BLaER1 treated with 17β-estradiol and CSF1 and Interleukin-3, amounts not matched to agents 10 nM and 100 nM (cell line): ENCODE measurements at regions not wholly inside any gene's neighbourhood (a gene's known extent, or its start where the extent isn't known, plus 50 kb on each side); places are given as distances from the start of the nearest gene placed in this dataset.

Experiments used
- H3K27ac ChIP-seq, 11 experiments: shearing (Covaris generic); formaldehyde crosslinking; 2 replicates each; pipeline ENCODE4 v1.8.1; 2022
- H3K27me3 ChIP-seq, 11 experiments: shearing (Covaris generic); formaldehyde crosslinking; 2 replicates each; pipeline ENCODE4 v1.8.1; 2022
- H3K36me3 ChIP-seq, 11 experiments: shearing (Covaris generic); formaldehyde crosslinking; 2 replicates each; pipeline ENCODE4 v1.8.1; 2022
- H3K4me1 ChIP-seq, 10 experiments: shearing (Covaris generic); formaldehyde crosslinking; 2 replicates each; pipeline ENCODE4 v1.8.1; 2022
- H3K4me2 ChIP-seq, 11 experiments: shearing (Covaris generic); formaldehyde crosslinking; 2 replicates each; pipeline ENCODE4 v1.8.1; 2022
- H3K4me3 ChIP-seq, 10 experiments: shearing (Covaris generic); formaldehyde crosslinking; 2 replicates each; pipeline ENCODE4 v1.8.1; 2022
- H3K9ac ChIP-seq, 11 experiments: shearing (Covaris generic); formaldehyde crosslinking; 2 replicates each; pipeline ENCODE4 v1.8.1; 2022
- H3K9me3 ChIP-seq, 11 experiments: shearing (Covaris generic); formaldehyde crosslinking; replicated peaks in 1 of 11; 2 replicates each; pipeline ENCODE4 v1.8.1; 2022
- H4K20me1 ChIP-seq, 11 experiments: shearing (Covaris generic); formaldehyde crosslinking; 2 replicates each; pipeline ENCODE4 v1.8.1; 2022
- Cebpa-rat ChIP-seq, 11 experiments: shearing (Covaris generic); IDR thresholded peaks; 2 replicates each; pipeline ENCODE4 v1.8.1; 2022

DNA sequence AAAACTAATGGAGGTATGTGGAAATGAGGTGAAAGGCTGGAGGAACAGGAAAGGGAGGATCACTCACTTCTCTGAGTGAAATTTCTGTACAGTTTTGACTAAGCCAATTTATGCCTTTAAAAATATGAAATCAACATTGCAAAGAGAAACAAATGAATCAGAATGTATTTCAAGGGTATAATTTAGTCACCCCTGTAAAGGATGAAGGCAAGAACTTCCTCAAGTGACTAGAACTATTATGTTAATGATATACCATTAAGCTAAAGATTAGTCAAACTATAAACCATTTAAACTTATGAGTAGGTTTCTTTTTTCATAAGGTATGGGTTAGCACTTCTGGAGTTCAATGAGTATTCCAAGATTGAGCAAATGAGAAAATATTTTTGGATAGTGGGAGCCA, 184.5 kb upstream of the CHORDC1 start:
- no peak for TF ChIP-seq Cebpa-rat (IDR thresholded peaks at IDR 0.05)
- Histone ChIP-seq H4K20me1 (no peaks in the 10 kb centered on the region), H3K9me3 (no peaks in the 10 kb centered on the region), H3K4me2 (no peak overlapping the region), H3K36me3 (no peaks in the 10 kb centered on the region), H3K9ac (no peak overlapping the region), H3K27ac (no peak overlapping the region), H3K4me3 (no peak overlapping the region), H3K4me1 (no peaks in the 10 kb centered on the region), H3K27me3 (no peaks in the 10 kb centered on the region)

DNA sequence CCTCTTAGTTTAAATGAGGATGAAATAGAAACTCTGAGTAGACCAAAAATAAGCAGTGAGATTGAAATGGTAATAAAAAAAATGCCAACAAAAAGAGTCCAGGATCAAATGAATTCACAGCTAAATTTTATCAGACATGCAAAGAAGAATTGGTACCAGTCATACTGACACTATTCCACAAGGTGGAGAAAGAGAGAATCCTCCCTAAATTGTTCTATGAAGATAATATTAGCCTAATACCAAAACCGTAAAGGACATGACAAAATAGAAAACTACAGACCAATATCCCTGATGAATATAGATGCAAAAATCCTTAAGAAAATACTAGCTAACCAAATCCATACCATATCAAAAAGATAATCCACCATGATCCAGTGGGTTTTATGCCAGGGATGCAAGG, 169.8 kb upstream of the CHORDC1 start:
- no peaks in the 10 kb centered on the region for H3K36me3 ChIP-seq
- no peaks in the 10 kb centered on the region for H3K4me1 ChIP-seq
- no peak overlapping the region for H3K9ac ChIP-seq
- TF ChIP-seq Cebpa-rat (IDR thresholded peaks at IDR 0.05) = no peak
- no peak overlapping the region for H3K4me2 ChIP-seq
- no peaks in the 10 kb centered on the region for H3K27me3 ChIP-seq
- no peaks in the 10 kb centered on the region for H3K9me3 ChIP-seq
- H4K20me1 ChIP-seq = no peaks in the 10 kb centered on the region
- no peak overlapping the region for H3K4me3 ChIP-seq
- no peak overlapping the region for H3K27ac ChIP-seq

DNA sequence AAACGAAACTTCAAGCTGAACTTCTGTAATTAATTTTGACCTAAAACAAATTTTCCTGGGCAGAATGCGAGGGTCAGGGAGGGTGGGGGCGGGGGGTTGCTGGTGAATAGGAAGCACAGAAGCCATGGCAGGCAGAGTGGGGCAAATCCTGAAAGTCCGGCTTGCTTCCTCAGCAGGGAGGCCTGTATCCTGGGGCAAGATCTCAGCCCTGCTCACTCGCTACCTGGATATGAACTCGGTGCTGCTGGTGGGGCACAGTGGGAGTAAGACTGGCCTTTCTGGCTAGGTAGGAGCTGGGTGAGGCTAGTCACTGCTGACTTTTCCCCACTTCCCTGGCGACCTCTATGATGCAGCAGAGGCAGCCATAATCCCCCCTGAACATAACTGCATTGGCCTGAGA, 168.9 kb upstream of the CHORDC1 start:
- no peaks in the 10 kb centered on the region for H4K20me1 ChIP-seq
- no peak for TF ChIP-seq Cebpa-rat (IDR thresholded peaks at IDR 0.05)
- H3K9ac ChIP-seq = no peak overlapping the region
- no peak overlapping the region for H3K27ac ChIP-seq
- no peaks in the 10 kb centered on the region for H3K9me3 ChIP-seq
- no peaks in the 10 kb centered on the region for H3K36me3 ChIP-seq
- H3K27me3 ChIP-seq = no peaks in the 10 kb centered on the region
- no peak overlapping the region for H3K4me3 ChIP-seq
- no peak overlapping the region for H3K4me2 ChIP-seq
- no peaks in the 10 kb centered on the region for H3K4me1 ChIP-seq

DNA sequence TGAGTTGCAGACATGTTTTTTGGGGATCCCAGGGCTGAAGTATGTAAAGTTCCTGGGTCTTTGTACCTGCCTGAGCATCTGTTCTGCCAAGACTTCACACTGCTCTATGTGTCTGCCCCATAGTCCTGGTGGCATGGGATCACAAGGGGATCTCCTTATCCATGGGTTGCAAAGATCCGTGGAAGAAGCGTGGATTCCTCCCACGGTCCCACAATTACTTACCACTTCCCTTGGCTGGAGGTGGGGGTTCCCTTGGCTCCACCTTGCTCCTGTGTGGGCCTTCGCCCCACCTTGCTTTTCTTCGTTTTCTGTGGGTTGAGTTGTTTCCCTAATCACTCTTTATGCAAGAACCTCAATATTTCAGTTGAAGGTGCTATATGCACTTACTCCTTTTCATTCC, 157.4 kb upstream of the CHORDC1 start:
- H4K20me1 ChIP-seq = no peaks in the 10 kb centered on the region
- no peak overlapping the region for H3K27ac ChIP-seq
- 0 out of 22 replicates have a peak, but pooled peaks cover 0 to 5% (median 0%) of the 10 kb centered on the region in 11 experiments for H3K9me3 ChIP-seq
- H3K4me3 ChIP-seq = no peak overlapping the region
- H3K36me3 ChIP-seq = no peaks in the 10 kb centered on the region
- no peak overlapping the region for H3K9ac ChIP-seq
- no peaks in the 10 kb centered on the region for H3K4me1 ChIP-seq
- H3K4me2 ChIP-seq = no peak overlapping the region
- H3K27me3 ChIP-seq = no peaks in the 10 kb centered on the region
- TF ChIP-seq Cebpa-rat (IDR thresholded peaks at IDR 0.05) = no peak

DNA sequence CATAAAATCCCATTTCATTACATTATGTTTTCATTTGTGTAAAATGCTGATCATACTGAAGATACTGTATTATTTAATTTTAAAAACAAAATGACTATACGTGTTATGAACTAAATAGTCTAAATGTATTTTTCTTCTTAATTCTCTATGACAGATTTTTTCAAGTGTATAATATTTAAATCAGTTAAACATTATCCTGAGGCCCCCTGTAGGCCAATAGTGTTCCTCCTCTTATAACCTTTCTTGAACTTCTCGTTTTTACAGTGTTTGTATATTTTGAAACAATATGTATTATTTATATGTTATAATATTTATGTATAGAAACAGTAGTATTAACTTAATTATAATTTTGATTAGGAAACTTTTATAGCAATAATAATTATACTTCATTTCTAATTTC, 151.1 kb upstream of the CHORDC1 start:
- Histone ChIP-seq H3K9me3 (no peaks in the 10 kb centered on the region), H3K9ac (no peak overlapping the region), H3K4me2 (no peak overlapping the region), H3K27me3 (no peaks in the 10 kb centered on the region), H3K27ac (no peak overlapping the region), H3K4me1 (no peaks in the 10 kb centered on the region), H4K20me1 (no peaks in the 10 kb centered on the region), H3K36me3 (no peaks in the 10 kb centered on the region), H3K4me3 (no peak overlapping the region)
- TF ChIP-seq Cebpa-rat (IDR thresholded peaks at IDR 0.05) = no peak

DNA sequence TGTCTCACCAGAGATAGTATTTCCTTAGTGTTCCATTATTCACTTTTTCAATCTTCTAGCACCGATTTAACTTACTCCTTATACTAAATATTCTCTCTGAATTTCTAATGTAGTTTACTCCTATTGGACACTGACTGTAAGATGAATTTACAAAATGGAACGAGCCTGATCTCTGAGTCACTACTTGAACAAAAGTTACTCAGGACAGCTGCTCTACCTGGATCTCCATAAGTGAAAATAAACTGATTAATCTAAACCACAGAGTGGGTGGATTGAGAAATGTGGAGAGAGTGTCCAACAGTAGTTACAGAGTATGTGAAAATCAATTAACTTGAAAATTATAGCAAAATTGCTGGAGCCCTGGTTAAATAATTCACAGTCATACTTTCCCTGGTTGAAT, 141.7 kb upstream of the CHORDC1 start:
- no peak for TF ChIP-seq Cebpa-rat (IDR thresholded peaks at IDR 0.05)
- Histone ChIP-seq H3K9ac (no peak overlapping the region), H3K36me3 (no peaks in the 10 kb centered on the region), H3K9me3 (no peaks in the 10 kb centered on the region), H3K4me1 (no peaks in the 10 kb centered on the region), H3K27me3 (no peaks in the 10 kb centered on the region), H3K27ac (no peak overlapping the region), H3K4me3 (no peak overlapping the region), H4K20me1 (no peaks in the 10 kb centered on the region), H3K4me2 (no peak overlapping the region)

DNA sequence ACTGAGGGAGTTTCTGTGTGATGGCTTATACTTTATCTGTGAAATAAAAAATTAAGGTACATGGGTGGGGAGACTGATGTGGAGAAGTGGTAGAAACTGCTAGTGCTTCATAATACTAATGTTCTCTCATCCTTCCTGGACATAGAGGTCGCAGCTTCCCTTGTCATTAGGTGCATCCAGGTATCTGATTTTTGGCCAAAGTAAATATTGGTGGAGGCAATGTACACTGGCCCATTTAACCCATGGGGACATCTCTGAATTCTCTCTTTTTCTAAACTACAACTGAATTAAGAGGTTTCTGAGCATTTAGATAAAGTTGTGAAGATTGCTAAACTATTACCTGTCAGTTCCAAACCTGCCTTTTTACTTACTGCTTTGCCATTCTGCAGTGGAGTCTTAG, 140.9 kb upstream of the CHORDC1 start:
- Histone ChIP-seq H3K4me1 (no peaks in the 10 kb centered on the region), H3K9me3 (no peaks in the 10 kb centered on the region), H3K4me2 (no peak overlapping the region), H3K4me3 (no peak overlapping the region), H3K27me3 (no peaks in the 10 kb centered on the region), H3K9ac (no peak overlapping the region), H3K27ac (no peak overlapping the region), H3K36me3 (no peaks in the 10 kb centered on the region), H4K20me1 (no peaks in the 10 kb centered on the region)
- TF ChIP-seq Cebpa-rat (IDR thresholded peaks at IDR 0.05) = no peak

DNA sequence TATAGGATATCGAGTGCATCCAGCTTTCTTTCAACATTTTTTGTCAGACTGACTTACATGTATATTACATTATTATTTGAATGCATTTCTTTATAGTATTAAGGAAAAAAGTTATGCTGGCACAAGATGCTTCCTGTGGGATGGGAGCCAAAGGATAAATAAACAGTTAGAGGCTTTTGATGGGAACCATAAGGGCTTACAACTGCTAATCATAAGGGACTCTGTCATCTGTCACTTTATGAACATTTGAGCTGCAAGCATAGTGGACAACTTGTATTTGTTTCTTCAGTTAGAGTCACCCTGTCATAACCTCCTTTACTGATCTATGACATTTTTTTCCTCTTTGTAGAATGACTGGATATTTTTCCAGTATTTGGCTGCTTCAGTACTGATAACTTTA, 132.4 kb upstream of the CHORDC1 start:
- Histone ChIP-seq H3K27ac (no peak overlapping the region), H3K4me2 (no peak overlapping the region), H3K36me3 (no peaks in the 10 kb centered on the region), H3K4me1 (peaks cover 0 to under 1% (median 0%) of the 10 kb centered on the region in 10 experiments; a peak in 1 of 20 replicates), H3K27me3 (no peaks in the 10 kb centered on the region), H3K4me3 (no peak overlapping the region), H4K20me1 (no peaks in the 10 kb centered on the region), H3K9ac (no peak overlapping the region), H3K9me3 (no peaks in the 10 kb centered on the region)
- TF ChIP-seq Cebpa-rat (IDR thresholded peaks at IDR 0.05) = no peak

DNA sequence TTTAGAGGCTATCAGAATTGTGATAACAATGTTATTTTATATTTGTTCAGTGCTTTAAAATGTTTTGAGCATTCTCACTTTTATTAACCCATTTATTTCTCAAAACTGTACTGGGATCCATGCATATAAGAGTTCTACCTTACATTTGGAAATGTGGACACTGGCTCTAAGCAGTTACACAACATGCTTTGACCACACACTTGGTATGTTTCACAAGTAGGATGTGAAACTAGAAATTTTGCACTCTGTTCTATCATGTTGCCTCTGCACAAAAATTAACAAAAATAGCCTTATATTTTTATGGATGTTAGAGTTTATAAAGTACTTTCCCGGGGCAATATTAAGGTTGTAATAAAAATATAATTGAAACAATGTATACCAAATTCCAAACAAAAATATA, 126.9 kb upstream of the CHORDC1 start:
- Histone ChIP-seq H3K4me2 (peak overlapping the region in 2 of 11 experiments; percentile 19 to 38; a peak in 2 of 22 replicates), H3K4me1 (peaks cover 0 to 20% (median under 1%) of the 10 kb centered on the region in 10 experiments; a peak in 9 of 20 replicates), H3K4me3 (no peak overlapping the region), H3K27me3 (no peaks in the 10 kb centered on the region), H3K27ac (peak overlapping the region in 1 of 11 experiments; percentile 17; a peak in 2 of 22 replicates), H3K9ac (no peak overlapping the region), H4K20me1 (no peaks in the 10 kb centered on the region), H3K36me3 (no peaks in the 10 kb centered on the region), H3K9me3 (no peaks in the 10 kb centered on the region)
- TF ChIP-seq Cebpa-rat (IDR thresholded peaks at IDR 0.05) = 0 out of 22 replicates have a peak, but pooled peaks of 1 of the 11 experiments have one; percentile 19

DNA sequence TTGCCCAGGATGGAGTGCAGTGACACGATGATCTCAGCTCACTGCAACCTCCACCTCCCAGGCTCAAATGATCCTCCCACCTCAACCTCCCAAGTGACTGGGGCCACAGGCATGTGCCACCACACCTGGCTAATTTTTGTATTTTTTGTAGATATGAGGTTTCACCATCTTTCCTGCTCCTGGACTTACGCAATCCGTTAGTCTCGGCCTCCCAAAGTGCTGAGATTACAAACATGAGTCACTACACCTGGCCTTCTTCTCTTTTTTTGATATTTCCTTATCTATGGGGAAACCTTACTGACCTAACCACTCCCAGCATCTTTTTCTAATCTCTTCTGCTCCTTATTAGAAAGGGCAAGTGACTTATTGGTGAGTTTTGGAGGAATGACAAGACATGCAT, 121.7 kb upstream of the CHORDC1 start:
- TF ChIP-seq Cebpa-rat (IDR thresholded peaks at IDR 0.05) = peak in 7 of 11 experiments; percentile 17 to 60 (median 50); a peak in 9 of 22 replicates
- Histone ChIP-seq H3K27me3 (no peaks in the 10 kb centered on the region), H3K4me3 (no peak overlapping the region)

More for the DNA sequence above, 121.7 kb upstream of the CHORDC1 start:
- H4K20me1 ChIP-seq = no peaks in the 10 kb centered on the region
- H3K9me3 ChIP-seq = no peaks in the 10 kb centered on the region
- no peak overlapping the region for H3K27ac ChIP-seq
- peak overlapping the region in 4 of 11 experiments; percentile 21 to 62 (median 42); a peak in 7 of 22 replicates for H3K4me2 ChIP-seq
- H3K4me1 ChIP-seq = peaks cover 0 to 34% (median 6%) of the 10 kb centered on the region in 10 experiments; a peak in 9 of 20 replicates
- H3K9ac ChIP-seq = no peak overlapping the region
- no peaks in the 10 kb centered on the region for H3K36me3 ChIP-seq
